OCI-LY3 (cell line): ENCODE measurements at regions not wholly inside any gene's neighbourhood (a gene's known extent, or its start where the extent isn't known, plus 50 kb on each side); places are given as distances from the start of the nearest gene placed in this dataset.
"Not testable (repeated sequence)": the region's sequence is repeated elsewhere in the genome, so short reads cannot be mapped to it uniquely, and the experiment has no call there.

Experiments
- H2AFZ ChIP-seq: fragments of 200-600, 300-600 bp; shearing (Covaris generic); 2 replicates; pipeline ENCODE4 v1.6.0; 2014; ENCODE audit warnings: antibody characterized with exemption, low read depth, low read length
- H3K27ac ChIP-seq: fragments of 200-600, 300-600 bp; sonication (generic); 2 replicates; pipeline ENCODE4 v1.5.1; 2014; ENCODE audit warnings: mild to moderate bottlenecking, low read length, moderate library complexity, mixed read lengths
- H3K27me3 ChIP-seq: fragments of 200-600, 300-600 bp; sonication (generic); 2 replicates; pipeline ENCODE4 v1.6.1; 2014; ENCODE audit warnings: low read depth, low read length, mixed read lengths
- H3K36me3 ChIP-seq: fragments of 200-600, 300-600 bp; sonication (generic); replicated peaks from 2 replicates; pipeline ENCODE3; 2014; ENCODE audit warnings: low read depth, low read length, mixed read lengths
- H3K4me1 ChIP-seq: fragments of 300-600, 200-600 bp; sonication (generic); 2 replicates; pipeline ENCODE4 v1.6.1; 2014; ENCODE audit warnings: low read length, mixed read lengths
- H3K4me2 ChIP-seq: fragments of 200-600, 300-600 bp; sonication (generic); 2 replicates; pipeline ENCODE4 v1.6.1; 2014; ENCODE audit warnings: low read length, mixed read lengths
- H3K4me3 ChIP-seq: fragments of 300-600, 200-600 bp; sonication (generic); 2 replicates; pipeline ENCODE4 v1.5.1; 2014; ENCODE audit warnings: antibody characterized with exemption, mild to moderate bottlenecking, low read length, moderate library complexity
- H3K79me2 ChIP-seq: fragments of 300-600, 200-600 bp; shearing (Covaris generic); 2 replicates; pipeline ENCODE4 v1.6.1; 2014; ENCODE audit warnings: mild to moderate bottlenecking, low read length, mixed read lengths
- H3K9ac ChIP-seq: fragments of 300-600, 200-600 bp; shearing (Covaris generic); 2 replicates; pipeline ENCODE4 v1.6.0; 2014; ENCODE audit warnings: mild to moderate bottlenecking, low read length, moderate library complexity
- H3K9me3 ChIP-seq: fragments of 200-600, 300-600 bp; shearing (Covaris generic); 2 replicates; pipeline ENCODE4 v1.6.1; 2014; ENCODE audit warnings: low read length, mixed read lengths; ENCODE audit not compliant: insufficient read depth
- H4K20me1 ChIP-seq: fragments of 200-600, 300-600 bp; sonication (generic); 2 replicates; pipeline ENCODE4 v1.6.1; 2016; ENCODE audit warnings: low read length, mixed read lengths; ENCODE audit not compliant: insufficient read depth
- EZH2phosphoT487 ChIP-seq: fragments of 200-600 bp; shearing (Covaris generic); IDR thresholded peaks from 2 replicates; pipeline ENCODE4 v1.6.1; 2018; ENCODE audit warnings: antibody characterized with exemption, mixed run types, low read depth
- TF ChIP-seq, protein P1 (sequence below): fragments of 200-600, 300-600 bp; sonication (generic); IDR thresholded peaks from 2 replicates; pipeline ENCODE4 v1.5.1; 2014; ENCODE audit warnings: antibody characterized with exemption, low read length, low read depth

- H3K79me2 ChIP-seq: no peaks in the 10 kb centered on the region
- no peaks in the 10 kb centered on the region for H3K27me3 ChIP-seq
- no peaks in the 10 kb centered on the region for H3K9me3 ChIP-seq
- H4K20me1 ChIP-seq: no peaks in the 10 kb centered on the region
- no peak overlapping the region for H3K9ac ChIP-seq
- H3K4me3 ChIP-seq: no peak overlapping the region
- H3K4me2 ChIP-seq: no peak overlapping the region
- H3K36me3 ChIP-seq: no peaks in the 10 kb centered on the region
- H3K27ac ChIP-seq: no peak overlapping the region
- no peak overlapping the region for H2AFZ ChIP-seq
- no peak for TF ChIP-seq EZH2phosphoT487
- TF ChIP-seq, protein P1, sequence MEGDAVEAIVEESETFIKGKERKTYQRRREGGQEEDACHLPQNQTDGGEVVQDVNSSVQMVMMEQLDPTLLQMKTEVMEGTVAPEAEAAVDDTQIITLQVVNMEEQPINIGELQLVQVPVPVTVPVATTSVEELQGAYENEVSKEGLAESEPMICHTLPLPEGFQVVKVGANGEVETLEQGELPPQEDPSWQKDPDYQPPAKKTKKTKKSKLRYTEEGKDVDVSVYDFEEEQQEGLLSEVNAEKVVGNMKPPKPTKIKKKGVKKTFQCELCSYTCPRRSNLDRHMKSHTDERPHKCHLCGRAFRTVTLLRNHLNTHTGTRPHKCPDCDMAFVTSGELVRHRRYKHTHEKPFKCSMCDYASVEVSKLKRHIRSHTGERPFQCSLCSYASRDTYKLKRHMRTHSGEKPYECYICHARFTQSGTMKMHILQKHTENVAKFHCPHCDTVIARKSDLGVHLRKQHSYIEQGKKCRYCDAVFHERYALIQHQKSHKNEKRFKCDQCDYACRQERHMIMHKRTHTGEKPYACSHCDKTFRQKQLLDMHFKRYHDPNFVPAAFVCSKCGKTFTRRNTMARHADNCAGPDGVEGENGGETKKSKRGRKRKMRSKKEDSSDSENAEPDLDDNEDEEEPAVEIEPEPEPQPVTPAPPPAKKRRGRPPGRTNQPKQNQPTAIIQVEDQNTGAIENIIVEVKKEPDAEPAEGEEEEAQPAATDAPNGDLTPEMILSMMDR: no peak
- H3K4me1 ChIP-seq: no peaks in the 10 kb centered on the region
These were observed 553.1 kb upstream of the ATXN7L3B start for GRCh38 chr12:73984552-73984951.

DNA sequence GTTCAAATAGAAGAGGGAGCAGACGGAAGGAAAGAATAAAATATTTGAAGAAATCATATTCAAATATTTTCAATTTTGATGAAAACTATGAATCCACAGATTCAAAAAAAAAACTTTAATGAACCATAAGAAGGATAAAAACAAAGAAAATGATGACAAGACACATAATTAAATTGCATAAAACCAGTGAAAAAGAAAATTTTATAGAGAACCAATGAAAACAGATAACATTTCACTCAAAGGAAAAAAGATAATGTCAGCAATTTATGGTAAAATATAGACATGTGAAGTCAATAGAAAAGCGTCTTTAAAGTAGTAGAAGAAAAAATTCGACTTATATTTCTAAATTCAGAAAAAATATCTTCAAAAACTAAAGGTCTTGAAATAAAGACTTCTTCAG is 546.5 kb upstream of the ATXN7L3B start:
- H3K4me2 ChIP-seq: no peak overlapping the region
- no peak overlapping the region for H3K4me3 ChIP-seq
- no peaks in the 10 kb centered on the region for H3K36me3 ChIP-seq
- H3K27me3 ChIP-seq: no peaks in the 10 kb centered on the region
- H3K27ac ChIP-seq: no peak overlapping the region
- TF ChIP-seq, protein P1: no peak
- TF ChIP-seq EZH2phosphoT487: no peak
- no peak overlapping the region for H3K9ac ChIP-seq
- H3K9me3 ChIP-seq: no peaks in the 10 kb centered on the region
- H2AFZ ChIP-seq: no peak overlapping the region
- no peaks in the 10 kb centered on the region for H4K20me1 ChIP-seq
- no peaks in the 10 kb centered on the region for H3K4me1 ChIP-seq
- no peaks in the 10 kb centered on the region for H3K79me2 ChIP-seq

DNA sequence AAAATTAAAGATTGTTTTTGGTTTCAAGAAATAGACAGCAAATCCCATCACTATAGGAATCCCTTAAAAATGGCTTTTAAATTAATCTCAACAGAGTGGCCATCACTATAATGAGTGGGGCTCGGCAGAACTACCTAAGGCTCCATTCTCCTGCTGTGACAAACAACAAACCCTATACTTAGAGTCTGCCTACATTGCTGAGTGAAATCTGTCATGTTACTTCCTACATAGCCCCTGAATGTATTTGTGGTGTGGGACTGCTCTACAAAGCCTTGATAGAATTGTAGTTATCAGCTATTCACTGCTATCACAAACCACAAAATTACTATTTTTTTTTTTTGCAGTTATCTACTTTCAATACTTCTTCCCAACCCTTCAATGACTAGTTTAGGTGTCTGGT is 538.7 kb upstream of the ATXN7L3B start:
- Histone ChIP-seq H3K9me3 (no peaks in the 10 kb centered on the region), H3K36me3 (no peaks in the 10 kb centered on the region), H3K27me3 (no peaks in the 10 kb centered on the region), H3K27ac (no peak overlapping the region), H2AFZ (no peak overlapping the region), H3K4me2 (no peak overlapping the region), H3K4me3 (no peak overlapping the region), H3K79me2 (no peaks in the 10 kb centered on the region), H3K4me1 (no peaks in the 10 kb centered on the region), H3K9ac (no peak overlapping the region), H4K20me1 (no peaks in the 10 kb centered on the region)
- TF ChIP-seq, protein P1: no peak
- no peak for TF ChIP-seq EZH2phosphoT487

DNA sequence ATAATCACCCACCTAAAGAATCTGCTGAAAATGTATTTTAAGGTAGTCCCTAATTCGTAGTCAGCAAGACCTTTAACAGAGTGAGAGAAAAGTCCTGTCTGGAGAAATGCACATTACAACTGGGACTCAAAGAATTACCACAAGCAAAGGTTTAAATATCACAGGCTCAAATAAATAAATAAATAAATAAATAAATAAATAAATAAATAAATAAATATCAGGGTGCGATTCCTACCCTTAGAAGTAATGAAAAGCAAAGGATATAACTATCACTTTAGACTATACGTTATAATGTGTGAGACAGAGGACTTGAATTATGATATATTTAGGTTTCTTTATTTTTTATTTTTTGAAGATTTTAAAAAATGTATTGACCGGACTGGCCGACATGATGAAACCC is 522.5 kb upstream of the ATXN7L3B start:
- H3K27me3 ChIP-seq: no peaks in the 10 kb centered on the region
- H3K36me3 ChIP-seq: no peaks in the 10 kb centered on the region
- no peak overlapping the region for H3K4me3 ChIP-seq
- no peaks in the 10 kb centered on the region for H3K79me2 ChIP-seq
- no peaks in the 10 kb centered on the region for H4K20me1 ChIP-seq
- H3K9ac ChIP-seq: no peak overlapping the region
- no peaks in the 10 kb centered on the region for H3K4me1 ChIP-seq
- H3K4me2 ChIP-seq: no peak overlapping the region
- H3K9me3 ChIP-seq: no peaks in the 10 kb centered on the region
- H2AFZ ChIP-seq: no peak overlapping the region
- TF ChIP-seq, protein P1: no peak
- no peak for TF ChIP-seq EZH2phosphoT487
- H3K27ac ChIP-seq: no peak overlapping the region

- H3K27me3 ChIP-seq, H2AFZ ChIP-seq, H4K20me1 ChIP-seq, H3K4me2 ChIP-seq, H3K79me2 ChIP-seq, H3K4me3 ChIP-seq, H3K4me1 ChIP-seq, H3K9ac ChIP-seq, H3K36me3 ChIP-seq, H3K9me3 ChIP-seq, H3K27ac ChIP-seq: not testable (repeated sequence)
These were observed 521.3 kb upstream of the ATXN7L3B start for GRCh38 chr12:74016324-74016723.
